PC-9 (cell line): ENCODE measurements at regions not wholly inside any gene's neighbourhood (a gene's known extent, or its start where the extent isn't known, plus 50 kb on each side); places are given as distances from the start of the nearest gene placed in this dataset.

ENCODE experiments used
- CTCF ChIP-seq: fragments of 200-600 bp; sonication (generic); conservative IDR thresholded peaks from 2 replicates; pipeline ENCODE4 v1.6.1; 2017; ENCODE audit warnings: mixed run types, antibody characterized with exemption, mild to moderate bottlenecking, moderate library complexity
- EZH2 ChIP-seq: fragments of 200-600 bp; sonication (generic); IDR thresholded peaks from 2 replicates; pipeline ENCODE4 v1.8.0; 2017; ENCODE audit warnings: antibody characterized with exemption, low read depth

GRCh38 chr3:74920721-74921350 is 306.4 kb upstream of the CNTN3 start:
- TF ChIP-seq CTCF (no peak), EZH2 (no peak)
